C4-2B (cell line): ENCODE measurements at regions not wholly inside any gene's neighbourhood (a gene's known extent, or its start where the extent isn't known, plus 50 kb on each side); places are given as distances from the start of the nearest gene placed in this dataset.

Experiments used
- H3K27ac ChIP-seq: fragments of 450-650 bp; 2 replicates; pipeline ENCODE4 v1.5.1; 2017
- CTCF ChIP-seq: fragments of 450-650 bp; conservative IDR thresholded peaks from 2 replicates; pipeline ENCODE4 v1.5.1; 2017; ENCODE audit warnings: mild to moderate bottlenecking
- ZFX ChIP-seq: fragments of 450-650 bp; IDR thresholded peaks from 2 replicates; pipeline ENCODE4 v1.6.1; 2017

- no peak for TF ChIP-seq CTCF
- TF ChIP-seq ZFX: no peak
- H3K27ac ChIP-seq: no peak overlapping the region; the same call in 1 of the 2 replicates
Measured at GRCh38 chr18:78894033-78894305, 85.6 kb upstream of the SALL3 start.

- H3K27ac ChIP-seq: no peak overlapping the region
- TF ChIP-seq CTCF: no peak
- no peak for TF ChIP-seq ZFX
Measured at GRCh38 chr18:78895207-78896001, 84.2 kb upstream of the SALL3 start.

- no peak overlapping the region for H3K27ac ChIP-seq
- TF ChIP-seq ZFX (no peak), CTCF (no peak)
Measured at GRCh38 chr18:78896111-78896905, 83.3 kb upstream of the SALL3 start.

- H3K27ac ChIP-seq: no peak overlapping the region
- TF ChIP-seq CTCF: no peak
- TF ChIP-seq ZFX: no peak
Measured at GRCh38 chr18:78898066-78898465, 81.6 kb upstream of the SALL3 start.

- no peak overlapping the region for H3K27ac ChIP-seq
- TF ChIP-seq CTCF: no peak
- TF ChIP-seq ZFX: no peak
Measured at GRCh38 chr18:78898635-78899034, 81.0 kb upstream of the SALL3 start.

- no peak overlapping the region for H3K27ac ChIP-seq
Measured at GRCh38 chr18:78899241-78899640, 80.4 kb upstream of the SALL3 start.

More at GRCh38 chr18:78899241-78899640, 80.4 kb upstream of the SALL3 start:
- TF ChIP-seq CTCF (no peak), ZFX (no peak)
